Sigmoid colon (tissue), 4 donors: ENCODE measurements at regions not wholly inside any gene's neighbourhood (a gene's known extent, or its start where the extent isn't known, plus 50 kb on each side); places are given as distances from the start of the nearest gene placed in this dataset.

Experiments used
- EP300 ChIP-seq, 4 donors: sonication (generic); formaldehyde crosslinking; IDR thresholded peaks; one replicate each; pipeline ENCODE4 v1.6.1; 2017; ENCODE audit warnings: antibody characterized with exemption in 4 of 4
- POLR2A ChIP-seq, 2 donors: fragments of 450-650 bp; IDR thresholded peaks; one replicate each; pipeline ENCODE4 v1.6.1; 2016; ENCODE audit warnings: antibody characterized with exemption in 2 of 2, mild to moderate bottlenecking in 2 of 2, moderate library complexity in 2 of 2
- POLR2AphosphoS5 ChIP-seq, 4 donors: sonication (generic); formaldehyde crosslinking; IDR thresholded peaks; one replicate each; pipeline ENCODE4 v1.6.1; 2017; ENCODE audit warnings: antibody characterized with exemption in 4 of 4
- TF ChIP-seq, protein P1 (sequence below), 4 experiments: fragments of 450-650 bp in 3 of 4; fragments of 200-600 bp in 1 of 4; IDR thresholded peaks; one replicate each; pipeline ENCODE4 v1.5.1; 2016 to 2019; ENCODE audit warnings: antibody characterized with exemption in 4 of 4, mild to moderate bottlenecking in 3 of 4, moderate library complexity in 2 of 4

DNA sequence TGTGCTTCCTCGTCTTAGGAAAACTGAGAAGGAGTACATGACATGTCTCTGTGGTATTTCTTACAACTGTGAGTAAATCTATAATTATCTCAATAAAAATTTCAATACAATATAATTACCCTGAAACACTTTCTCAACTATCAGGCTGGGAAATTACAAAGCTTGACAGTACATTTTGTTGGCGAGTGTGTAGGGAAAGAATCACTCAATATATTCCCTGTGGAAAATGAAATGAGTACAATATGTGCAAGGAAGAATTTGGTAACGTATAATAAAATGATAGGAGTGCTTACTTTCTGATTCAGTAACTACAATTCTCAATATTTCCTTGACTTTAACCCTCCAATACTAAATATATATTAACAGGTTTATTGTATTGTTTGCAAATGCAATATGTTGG, 818.2 kb upstream of the CADM2 start:
- TF ChIP-seq, protein P1, sequence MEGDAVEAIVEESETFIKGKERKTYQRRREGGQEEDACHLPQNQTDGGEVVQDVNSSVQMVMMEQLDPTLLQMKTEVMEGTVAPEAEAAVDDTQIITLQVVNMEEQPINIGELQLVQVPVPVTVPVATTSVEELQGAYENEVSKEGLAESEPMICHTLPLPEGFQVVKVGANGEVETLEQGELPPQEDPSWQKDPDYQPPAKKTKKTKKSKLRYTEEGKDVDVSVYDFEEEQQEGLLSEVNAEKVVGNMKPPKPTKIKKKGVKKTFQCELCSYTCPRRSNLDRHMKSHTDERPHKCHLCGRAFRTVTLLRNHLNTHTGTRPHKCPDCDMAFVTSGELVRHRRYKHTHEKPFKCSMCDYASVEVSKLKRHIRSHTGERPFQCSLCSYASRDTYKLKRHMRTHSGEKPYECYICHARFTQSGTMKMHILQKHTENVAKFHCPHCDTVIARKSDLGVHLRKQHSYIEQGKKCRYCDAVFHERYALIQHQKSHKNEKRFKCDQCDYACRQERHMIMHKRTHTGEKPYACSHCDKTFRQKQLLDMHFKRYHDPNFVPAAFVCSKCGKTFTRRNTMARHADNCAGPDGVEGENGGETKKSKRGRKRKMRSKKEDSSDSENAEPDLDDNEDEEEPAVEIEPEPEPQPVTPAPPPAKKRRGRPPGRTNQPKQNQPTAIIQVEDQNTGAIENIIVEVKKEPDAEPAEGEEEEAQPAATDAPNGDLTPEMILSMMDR (IDR thresholded peaks at IDR 0.05): no peak
- TF ChIP-seq POLR2AphosphoS5 (IDR thresholded peaks at IDR 0.05): no peak
- no peak for TF ChIP-seq POLR2A (IDR thresholded peaks at IDR 0.05)
- TF ChIP-seq EP300 (IDR thresholded peaks at IDR 0.05): no peak
